HCT116 (cell line): ENCODE measurements at regions not wholly inside any gene's neighbourhood (a gene's known extent, or its start where the extent isn't known, plus 50 kb on each side); places are given as distances from the start of the nearest gene placed in this dataset.

Experiments used
- ATAC-seq: fragments of 200-7000 bp; cut with Tn5 transposase; 2 replicates; pipeline ENCODE4 v1.9.1; 2020; ENCODE audit warnings: mild to moderate bottlenecking, moderate library complexity
- BruUV-seq: library from RNA; stranded (reverse); fragments of 400-500 nt; replicated peaks from 2 replicates; lab custom pipeline; 2021; lab: Mats Ljungman, UMichigan
- CTCF ChIA-PET: fragments of 300-600 bp; sonication (Branson Sonifier 250); formaldehyde crosslinking; loops from one replicate; lab custom pipeline; 2021; ENCODE audit warnings: antibody characterized with exemption; lab: Charles Lee
- POLR2A ChIA-PET: fragments of 300-600, 350-600 bp; sonication (Branson Sonifier 250); formaldehyde crosslinking; loops from one replicate; lab custom pipeline; 2021; ENCODE audit warnings: antibody characterized with exemption; lab: Charles Lee
- RAD21 ChIA-PET, 2 experiments: fragments of 300-600 bp; sonication (Branson Sonifier 250); formaldehyde crosslinking; loops; one replicate each; lab custom pipeline; 2023; ENCODE audit warnings: low total read pairs in 2 of 2; ENCODE audit not compliant: uncharacterized antibody in 2 of 2, unreplicated experiment in 2 of 2, low non-redundant PET in 1 of 2; lab: Charles Lee
- DNase-seq: peaks from one replicate; pipeline ENCODE4 v3.0.0-alpha.2; 2010; ENCODE audit warnings: low read depth, low spot score
- H2AFZ ChIP-seq: fragments of 200-600 bp; shearing (Covaris generic), sonication (generic); 2 replicates; pipeline ENCODE4 v1.6.1; 2017; ENCODE audit warnings: low read depth, mixed run types, mixed read lengths, antibody characterized with exemption, low read length; ENCODE audit not compliant: poor library complexity, severe bottlenecking
- H3K27ac ChIP-seq: 2 replicates; pipeline ENCODE4 v1.5.1; 2012; ENCODE audit warnings: low read depth, low read length
- H3K27me3 ChIP-seq: fragments of 200-600 bp; sonication (generic); 2 replicates; pipeline ENCODE4 v1.6.1; 2016; ENCODE audit warnings: mixed run types, low read length, mixed read lengths; ENCODE audit not compliant: insufficient read depth
- H3K36me3 ChIP-seq, 2 experiments: fragments of 200-500 bp in 1 of 2; fragments of 200-600 bp in 1 of 2; sonication (Bioruptor generic) in 1 of 2; sonication (generic) in 1 of 2; 2 replicates each; pipeline versions ENCODE4 v1.5.1 to v1.6.1; 2014 to 2016; ENCODE audit warnings: low read length in 2 of 2, inconsistent platforms in 1 of 2, mixed read lengths in 1 of 2, mixed run types in 1 of 2; ENCODE audit not compliant: insufficient read depth in 2 of 2, control insufficient read depth in 1 of 2
- H3K4me1 ChIP-seq, 2 experiments: fragments of 200-600 bp in 1 of 2; sonication (generic) in 1 of 2; 2 replicates each; pipeline versions ENCODE4 v1.5.1 to v1.6.1; 2012 to 2017; ENCODE audit warnings: low read length in 2 of 2, inconsistent platforms in 1 of 2, mild to moderate bottlenecking in 1 of 2, mixed read lengths in 1 of 2, mixed run types in 1 of 2, moderate library complexity in 1 of 2; ENCODE audit not compliant: insufficient read depth in 2 of 2, control insufficient read depth in 1 of 2
- H3K4me2 ChIP-seq: fragments of 200-600 bp; sonication (generic); 2 replicates; pipeline ENCODE4 v1.6.1; 2017; ENCODE audit warnings: mixed run types, low read length, mixed read lengths
- H3K4me3 ChIP-seq, 2 experiments: fragments of 200-600 bp in 1 of 2; sonication (generic) in 1 of 2; replicated peaks in 1 of 2; 2 replicates each; pipeline ENCODE4 v1.5.1; 2011 to 2016; ENCODE audit warnings: low read length in 2 of 2, control low read depth in 1 of 2, low read depth in 1 of 2, mild to moderate bottlenecking in 1 of 2, mixed read lengths in 1 of 2, mixed run types in 1 of 2
- H3K79me2 ChIP-seq: fragments of 200-600 bp; sonication (generic); 2 replicates; pipeline ENCODE4 v1.6.1; 2017; ENCODE audit warnings: mild to moderate bottlenecking, mixed run types, low read length, moderate library complexity, mixed read lengths; ENCODE audit not compliant: insufficient read depth
- H3K9ac ChIP-seq: fragments of 200-600 bp; sonication (generic); 2 replicates; pipeline ENCODE4 v1.6.1; 2016; ENCODE audit warnings: low read length, mixed read lengths
- H3K9me2 ChIP-seq: fragments of 200-600 bp; sonication (generic), shearing (Covaris generic); 2 replicates; pipeline ENCODE4 v1.6.1; 2017; ENCODE audit warnings: mixed run types, mild to moderate bottlenecking, moderate library complexity; ENCODE audit not compliant: insufficient read depth
- H3K9me3 ChIP-seq, 2 experiments: fragments of 200-500 bp in 1 of 2; fragments of 200-600 bp in 1 of 2; sonication (Bioruptor generic) in 1 of 2; sonication (generic) in 1 of 2; 2 replicates each; pipeline ENCODE4 v1.6.1; 2014 to 2017; ENCODE audit warnings: low read length in 2 of 2, mixed read lengths in 2 of 2, inconsistent platforms in 1 of 2, low read depth in 1 of 2, mild to moderate bottlenecking in 1 of 2, mixed run types in 1 of 2, moderate library complexity in 1 of 2; ENCODE audit not compliant: control insufficient read depth in 1 of 2, insufficient read depth in 1 of 2
- H4K20me1 ChIP-seq: fragments of 200-600 bp; sonication (generic), shearing (Covaris generic); 2 replicates; pipeline ENCODE4 v1.6.1; 2017; ENCODE audit warnings: mixed run types, mild to moderate bottlenecking, moderate library complexity; ENCODE audit not compliant: insufficient read depth
- EGR1 ChIP-seq: IDR thresholded peaks from 2 replicates; pipeline ENCODE4 v1.6.1; 2012; ENCODE audit warnings: low read depth
- EZH2 ChIP-seq: fragments of 200-600 bp; sonication (generic); IDR thresholded peaks from 2 replicates; pipeline ENCODE4 v1.6.1; 2017; ENCODE audit warnings: antibody characterized with exemption, mixed run types
- EZH2phosphoT487 ChIP-seq: fragments of 200-600 bp; IDR thresholded peaks from 2 replicates; pipeline ENCODE4 v1.6.1; 2018; ENCODE audit warnings: antibody characterized with exemption, borderline replicate concordance
- FOSL1 ChIP-seq: IDR thresholded peaks from 2 replicates; pipeline ENCODE4 v1.6.1; 2012; ENCODE audit warnings: low read depth
- RAD21 ChIP-seq: IDR thresholded peaks from 2 replicates; pipeline ENCODE4 v1.6.1; 2012; ENCODE audit warnings: low read depth, mild to moderate bottlenecking
- SIN3A ChIP-seq: IDR thresholded peaks from 2 replicates; pipeline ENCODE4 v1.6.1; 2012; ENCODE audit warnings: low read depth
- SP1 ChIP-seq: IDR thresholded peaks from 2 replicates; pipeline ENCODE4 v1.6.1; 2012; ENCODE audit warnings: low read depth
- TCF7L2 ChIP-seq: IDR thresholded peaks from 2 replicates; pipeline ENCODE4 v1.7.0; 2011; ENCODE audit warnings: borderline replicate concordance, inconsistent platforms; ENCODE audit not compliant: insufficient read depth, insufficient read length; ENCODE audit errors: extremely low read depth
- YY1 ChIP-seq: IDR thresholded peaks from 2 replicates; pipeline ENCODE4 v1.6.1; 2011; ENCODE audit warnings: low read length, low read depth, moderate library complexity, mild to moderate bottlenecking; ENCODE audit not compliant: insufficient replicate concordance; ENCODE audit errors: extremely low read depth
- ZFX ChIP-seq: fragments of 450-650 bp; IDR thresholded peaks from 2 replicates; pipeline ENCODE4 v1.6.1; 2017
- intact Hi-C: fragments of 100-400 bp; cut with micrococcal nuclease; formaldehyde crosslinking; loops from 2 replicates; pipeline ENCODE4 v1.10.0; 2022
- TF ChIP-seq, protein P1 (sequence below), 3 experiments: fragments of 200-600 bp in 1 of 3; sonication (generic) in 1 of 3; IDR thresholded peaks in 2 of 3; conservative IDR thresholded peaks in 1 of 3; 2 replicates each; pipeline ENCODE4 v1.5.1; 2012 to 2017; ENCODE audit warnings: low read depth in 2 of 3, low read length in 2 of 3, antibody characterized with exemption in 1 of 3, borderline replicate concordance in 1 of 3, control low read depth in 1 of 3, mild to moderate bottlenecking in 1 of 3, mixed read lengths in 1 of 3, mixed run types in 1 of 3, moderate library complexity in 1 of 3; ENCODE audit not compliant: insufficient read depth in 1 of 3
- TF ChIP-seq, protein P2 (sequence below): IDR thresholded peaks from 2 replicates; pipeline ENCODE4 v1.6.1; 2012; ENCODE audit warnings: low read depth

DNA sequence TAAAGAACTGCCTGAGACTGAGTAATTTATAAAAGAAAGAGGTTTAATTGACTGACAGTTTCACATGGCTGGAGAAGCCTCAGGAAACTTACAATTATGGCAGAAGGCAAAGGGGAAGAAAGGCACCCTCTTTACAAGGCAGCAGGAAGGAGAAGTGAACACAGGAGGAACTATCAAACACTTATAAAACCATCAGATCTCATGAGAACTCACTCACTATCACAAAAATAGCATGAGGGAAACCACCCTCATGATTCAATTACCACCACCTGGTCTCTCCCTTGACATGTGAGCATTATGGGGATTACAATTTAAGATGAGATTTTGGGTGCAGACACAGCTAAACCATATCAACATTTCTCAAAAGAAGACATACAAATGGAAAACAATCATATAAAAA, 266.3 kb downstream of the EPM2A start:
- H3K9ac ChIP-seq: no peak overlapping the region
- no TSS peak for BruUV-seq
- DNase-seq: no peak
- H3K9me3 ChIP-seq: no peaks in the 10 kb centered on the region; a peak in 1 of 4 replicates
- H3K4me1 ChIP-seq: no peaks in the 10 kb centered on the region
- no peaks in the 10 kb centered on the region for H3K9me2 ChIP-seq
- no peaks in the 10 kb centered on the region for H3K27me3 ChIP-seq
- H3K4me2 ChIP-seq: no peak overlapping the region
- H2AFZ ChIP-seq: no peak overlapping the region
- ChIA-PET RAD21 (no interaction called here), POLR2A (no interaction called here), CTCF (no interaction called here)
- H4K20me1 ChIP-seq: no peaks in the 10 kb centered on the region
- no peak overlapping the region for H3K27ac ChIP-seq
- intact Hi-C loops: no loop called here
- no peak overlapping the region for H3K4me3 ChIP-seq
- no peaks in the 10 kb centered on the region for H3K79me2 ChIP-seq
- no peaks in the 10 kb centered on the region for H3K36me3 ChIP-seq
- TF ChIP-seq, protein P1, sequence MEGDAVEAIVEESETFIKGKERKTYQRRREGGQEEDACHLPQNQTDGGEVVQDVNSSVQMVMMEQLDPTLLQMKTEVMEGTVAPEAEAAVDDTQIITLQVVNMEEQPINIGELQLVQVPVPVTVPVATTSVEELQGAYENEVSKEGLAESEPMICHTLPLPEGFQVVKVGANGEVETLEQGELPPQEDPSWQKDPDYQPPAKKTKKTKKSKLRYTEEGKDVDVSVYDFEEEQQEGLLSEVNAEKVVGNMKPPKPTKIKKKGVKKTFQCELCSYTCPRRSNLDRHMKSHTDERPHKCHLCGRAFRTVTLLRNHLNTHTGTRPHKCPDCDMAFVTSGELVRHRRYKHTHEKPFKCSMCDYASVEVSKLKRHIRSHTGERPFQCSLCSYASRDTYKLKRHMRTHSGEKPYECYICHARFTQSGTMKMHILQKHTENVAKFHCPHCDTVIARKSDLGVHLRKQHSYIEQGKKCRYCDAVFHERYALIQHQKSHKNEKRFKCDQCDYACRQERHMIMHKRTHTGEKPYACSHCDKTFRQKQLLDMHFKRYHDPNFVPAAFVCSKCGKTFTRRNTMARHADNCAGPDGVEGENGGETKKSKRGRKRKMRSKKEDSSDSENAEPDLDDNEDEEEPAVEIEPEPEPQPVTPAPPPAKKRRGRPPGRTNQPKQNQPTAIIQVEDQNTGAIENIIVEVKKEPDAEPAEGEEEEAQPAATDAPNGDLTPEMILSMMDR (IDR thresholded peaks at IDR 0.05 in 2 of 3, conservative IDR thresholded peaks at IDR 0.05 in 1 of 3; ENCODE audit: borderline replicate concordance in 1 of 3, insufficient read depth in 1 of 3, low read depth in 2 of 3, low read length in 2 of 3): no peak
- no peak for TF ChIP-seq EZH2phosphoT487
- TF ChIP-seq ZFX: no peak
- TF ChIP-seq YY1: no peak
- no peak for TF ChIP-seq EGR1
- TF ChIP-seq RAD21: no peak
- no peak for TF ChIP-seq FOSL1
- no peak for TF ChIP-seq TCF7L2
- no peak for TF ChIP-seq EZH2
- no peak for TF ChIP-seq SP1
- TF ChIP-seq SIN3A: no peak
- TF ChIP-seq, protein P2, sequence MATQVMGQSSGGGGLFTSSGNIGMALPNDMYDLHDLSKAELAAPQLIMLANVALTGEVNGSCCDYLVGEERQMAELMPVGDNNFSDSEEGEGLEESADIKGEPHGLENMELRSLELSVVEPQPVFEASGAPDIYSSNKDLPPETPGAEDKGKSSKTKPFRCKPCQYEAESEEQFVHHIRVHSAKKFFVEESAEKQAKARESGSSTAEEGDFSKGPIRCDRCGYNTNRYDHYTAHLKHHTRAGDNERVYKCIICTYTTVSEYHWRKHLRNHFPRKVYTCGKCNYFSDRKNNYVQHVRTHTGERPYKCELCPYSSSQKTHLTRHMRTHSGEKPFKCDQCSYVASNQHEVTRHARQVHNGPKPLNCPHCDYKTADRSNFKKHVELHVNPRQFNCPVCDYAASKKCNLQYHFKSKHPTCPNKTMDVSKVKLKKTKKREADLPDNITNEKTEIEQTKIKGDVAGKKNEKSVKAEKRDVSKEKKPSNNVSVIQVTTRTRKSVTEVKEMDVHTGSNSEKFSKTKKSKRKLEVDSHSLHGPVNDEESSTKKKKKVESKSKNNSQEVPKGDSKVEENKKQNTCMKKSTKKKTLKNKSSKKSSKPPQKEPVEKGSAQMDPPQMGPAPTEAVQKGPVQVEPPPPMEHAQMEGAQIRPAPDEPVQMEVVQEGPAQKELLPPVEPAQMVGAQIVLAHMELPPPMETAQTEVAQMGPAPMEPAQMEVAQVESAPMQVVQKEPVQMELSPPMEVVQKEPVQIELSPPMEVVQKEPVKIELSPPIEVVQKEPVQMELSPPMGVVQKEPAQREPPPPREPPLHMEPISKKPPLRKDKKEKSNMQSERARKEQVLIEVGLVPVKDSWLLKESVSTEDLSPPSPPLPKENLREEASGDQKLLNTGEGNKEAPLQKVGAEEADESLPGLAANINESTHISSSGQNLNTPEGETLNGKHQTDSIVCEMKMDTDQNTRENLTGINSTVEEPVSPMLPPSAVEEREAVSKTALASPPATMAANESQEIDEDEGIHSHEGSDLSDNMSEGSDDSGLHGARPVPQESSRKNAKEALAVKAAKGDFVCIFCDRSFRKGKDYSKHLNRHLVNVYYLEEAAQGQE: no peak
- TF ChIP-seq, all 23 proteins: peak for 0
- ATAC-seq: no peak
